ENCODE measurements at regions not wholly inside any gene's neighbourhood (a gene's known extent, or its start where the extent isn't known, plus 50 kb on each side); places are given as distances from the start of the nearest gene placed in this dataset.

GRCh38 chr15:45903283-45903682 lies 268.5 kb downstream of the SQOR start:
- TF ChIP-seq TAF1 (IDR thresholded peaks at IDR 0.05; ENCODE audit: borderline replicate concordance, insufficient read depth, low read length) (no peak), POLR2AphosphoS5 (IDR thresholded peaks at IDR 0.05; ENCODE audit: low read depth, low read length) (no peak), FOXP2 (optimal IDR thresholded peaks at IDR 0.05; ENCODE audit: borderline replicate concordance, extremely low read depth, extremely low read length, insufficient read depth) (no peak)
- TF ChIP-seq, protein P1, sequence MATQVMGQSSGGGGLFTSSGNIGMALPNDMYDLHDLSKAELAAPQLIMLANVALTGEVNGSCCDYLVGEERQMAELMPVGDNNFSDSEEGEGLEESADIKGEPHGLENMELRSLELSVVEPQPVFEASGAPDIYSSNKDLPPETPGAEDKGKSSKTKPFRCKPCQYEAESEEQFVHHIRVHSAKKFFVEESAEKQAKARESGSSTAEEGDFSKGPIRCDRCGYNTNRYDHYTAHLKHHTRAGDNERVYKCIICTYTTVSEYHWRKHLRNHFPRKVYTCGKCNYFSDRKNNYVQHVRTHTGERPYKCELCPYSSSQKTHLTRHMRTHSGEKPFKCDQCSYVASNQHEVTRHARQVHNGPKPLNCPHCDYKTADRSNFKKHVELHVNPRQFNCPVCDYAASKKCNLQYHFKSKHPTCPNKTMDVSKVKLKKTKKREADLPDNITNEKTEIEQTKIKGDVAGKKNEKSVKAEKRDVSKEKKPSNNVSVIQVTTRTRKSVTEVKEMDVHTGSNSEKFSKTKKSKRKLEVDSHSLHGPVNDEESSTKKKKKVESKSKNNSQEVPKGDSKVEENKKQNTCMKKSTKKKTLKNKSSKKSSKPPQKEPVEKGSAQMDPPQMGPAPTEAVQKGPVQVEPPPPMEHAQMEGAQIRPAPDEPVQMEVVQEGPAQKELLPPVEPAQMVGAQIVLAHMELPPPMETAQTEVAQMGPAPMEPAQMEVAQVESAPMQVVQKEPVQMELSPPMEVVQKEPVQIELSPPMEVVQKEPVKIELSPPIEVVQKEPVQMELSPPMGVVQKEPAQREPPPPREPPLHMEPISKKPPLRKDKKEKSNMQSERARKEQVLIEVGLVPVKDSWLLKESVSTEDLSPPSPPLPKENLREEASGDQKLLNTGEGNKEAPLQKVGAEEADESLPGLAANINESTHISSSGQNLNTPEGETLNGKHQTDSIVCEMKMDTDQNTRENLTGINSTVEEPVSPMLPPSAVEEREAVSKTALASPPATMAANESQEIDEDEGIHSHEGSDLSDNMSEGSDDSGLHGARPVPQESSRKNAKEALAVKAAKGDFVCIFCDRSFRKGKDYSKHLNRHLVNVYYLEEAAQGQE (IDR thresholded peaks at IDR 0.05; ENCODE audit: insufficient read depth in 1 of 2, low read depth in 2 of 2, low read length in 2 of 2): no peak
